ENCODE measurements at regions not wholly inside any gene's neighbourhood (a gene's known extent, or its start where the extent isn't known, plus 50 kb on each side); places are given as distances from the start of the nearest gene placed in this dataset.

DNA sequence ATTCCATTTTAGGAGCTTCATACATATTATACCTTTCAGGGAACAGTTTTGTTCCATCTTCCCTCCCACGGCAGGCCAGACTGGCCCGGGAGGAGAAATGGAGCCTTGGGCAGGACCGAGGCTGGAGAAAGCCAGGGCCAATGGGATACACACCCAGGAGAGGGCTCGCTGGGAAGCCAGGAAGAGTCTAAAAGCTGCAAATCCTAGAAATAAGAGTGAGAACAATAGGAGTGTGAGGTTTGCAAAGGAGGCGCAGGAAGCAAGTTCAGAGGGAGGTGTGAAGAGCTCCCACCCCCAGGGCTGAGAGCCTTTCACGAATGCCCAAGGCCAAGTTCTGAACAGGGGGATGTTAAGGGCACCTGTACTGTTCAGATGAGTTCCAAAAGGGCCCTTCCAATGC lies 67.5 kb upstream of the CPSF6 start (continued):
- TF ChIP-seq, protein P1, sequence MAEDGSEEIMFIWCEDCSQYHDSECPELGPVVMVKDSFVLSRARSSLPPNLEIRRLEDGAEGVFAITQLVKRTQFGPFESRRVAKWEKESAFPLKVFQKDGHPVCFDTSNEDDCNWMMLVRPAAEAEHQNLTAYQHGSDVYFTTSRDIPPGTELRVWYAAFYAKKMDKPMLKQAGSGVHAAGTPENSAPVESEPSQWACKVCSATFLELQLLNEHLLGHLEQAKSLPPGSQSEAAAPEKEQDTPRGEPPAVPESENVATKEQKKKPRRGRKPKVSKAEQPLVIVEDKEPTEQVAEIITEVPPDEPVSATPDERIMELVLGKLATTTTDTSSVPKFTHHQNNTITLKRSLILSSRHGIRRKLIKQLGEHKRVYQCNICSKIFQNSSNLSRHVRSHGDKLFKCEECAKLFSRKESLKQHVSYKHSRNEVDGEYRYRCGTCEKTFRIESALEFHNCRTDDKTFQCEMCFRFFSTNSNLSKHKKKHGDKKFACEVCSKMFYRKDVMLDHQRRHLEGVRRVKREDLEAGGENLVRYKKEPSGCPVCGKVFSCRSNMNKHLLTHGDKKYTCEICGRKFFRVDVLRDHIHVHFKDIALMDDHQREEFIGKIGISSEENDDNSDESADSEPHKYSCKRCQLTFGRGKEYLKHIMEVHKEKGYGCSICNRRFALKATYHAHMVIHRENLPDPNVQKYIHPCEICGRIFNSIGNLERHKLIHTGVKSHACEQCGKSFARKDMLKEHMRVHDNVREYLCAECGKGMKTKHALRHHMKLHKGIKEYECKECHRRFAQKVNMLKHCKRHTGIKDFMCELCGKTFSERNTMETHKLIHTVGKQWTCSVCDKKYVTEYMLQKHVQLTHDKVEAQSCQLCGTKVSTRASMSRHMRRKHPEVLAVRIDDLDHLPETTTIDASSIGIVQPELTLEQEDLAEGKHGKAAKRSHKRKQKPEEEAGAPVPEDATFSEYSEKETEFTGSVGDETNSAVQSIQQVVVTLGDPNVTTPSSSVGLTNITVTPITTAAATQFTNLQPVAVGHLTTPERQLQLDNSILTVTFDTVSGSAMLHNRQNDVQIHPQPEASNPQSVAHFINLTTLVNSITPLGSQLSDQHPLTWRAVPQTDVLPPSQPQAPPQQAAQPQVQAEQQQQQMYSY (CRISPR knock-in tag; IDR thresholded peaks at IDR 0.05), result no peak
- no peak for TF ChIP-seq HDAC2 (IDR thresholded peaks at IDR 0.05)
- TF ChIP-seq SPI1 (IDR thresholded peaks at IDR 0.05; ENCODE audit: borderline replicate concordance, insufficient read depth, low read depth, low read length), result no peak
- no peak for TF ChIP-seq SREBF2 (IDR thresholded peaks at IDR 0.05; ENCODE audit: low read length)
- no peak for TF ChIP-seq HDGF (IDR thresholded peaks at IDR 0.05)
- TF ChIP-seq, protein P2, sequence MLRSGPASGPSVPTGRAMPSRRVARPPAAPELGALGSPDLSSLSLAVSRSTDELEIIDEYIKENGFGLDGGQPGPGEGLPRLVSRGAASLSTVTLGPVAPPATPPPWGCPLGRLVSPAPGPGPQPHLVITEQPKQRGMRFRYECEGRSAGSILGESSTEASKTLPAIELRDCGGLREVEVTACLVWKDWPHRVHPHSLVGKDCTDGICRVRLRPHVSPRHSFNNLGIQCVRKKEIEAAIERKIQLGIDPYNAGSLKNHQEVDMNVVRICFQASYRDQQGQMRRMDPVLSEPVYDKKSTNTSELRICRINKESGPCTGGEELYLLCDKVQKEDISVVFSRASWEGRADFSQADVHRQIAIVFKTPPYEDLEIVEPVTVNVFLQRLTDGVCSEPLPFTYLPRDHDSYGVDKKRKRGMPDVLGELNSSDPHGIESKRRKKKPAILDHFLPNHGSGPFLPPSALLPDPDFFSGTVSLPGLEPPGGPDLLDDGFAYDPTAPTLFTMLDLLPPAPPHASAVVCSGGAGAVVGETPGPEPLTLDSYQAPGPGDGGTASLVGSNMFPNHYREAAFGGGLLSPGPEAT (IDR thresholded peaks at IDR 0.05; ENCODE audit: low read depth), result no peak
- no peak for TF ChIP-seq JUNB (IDR thresholded peaks at IDR 0.05)
- no peak for TF ChIP-seq RBBP5 (conservative IDR thresholded peaks at IDR 0.05)
- no peak for TF ChIP-seq EZH2 (IDR thresholded peaks at IDR 0.05; ENCODE audit: borderline replicate concordance, control insufficient read depth, low read depth, low read length)
- no peak for TF ChIP-seq ZNF24 (IDR thresholded peaks at IDR 0.05)
- TF ChIP-seq, protein P3, sequence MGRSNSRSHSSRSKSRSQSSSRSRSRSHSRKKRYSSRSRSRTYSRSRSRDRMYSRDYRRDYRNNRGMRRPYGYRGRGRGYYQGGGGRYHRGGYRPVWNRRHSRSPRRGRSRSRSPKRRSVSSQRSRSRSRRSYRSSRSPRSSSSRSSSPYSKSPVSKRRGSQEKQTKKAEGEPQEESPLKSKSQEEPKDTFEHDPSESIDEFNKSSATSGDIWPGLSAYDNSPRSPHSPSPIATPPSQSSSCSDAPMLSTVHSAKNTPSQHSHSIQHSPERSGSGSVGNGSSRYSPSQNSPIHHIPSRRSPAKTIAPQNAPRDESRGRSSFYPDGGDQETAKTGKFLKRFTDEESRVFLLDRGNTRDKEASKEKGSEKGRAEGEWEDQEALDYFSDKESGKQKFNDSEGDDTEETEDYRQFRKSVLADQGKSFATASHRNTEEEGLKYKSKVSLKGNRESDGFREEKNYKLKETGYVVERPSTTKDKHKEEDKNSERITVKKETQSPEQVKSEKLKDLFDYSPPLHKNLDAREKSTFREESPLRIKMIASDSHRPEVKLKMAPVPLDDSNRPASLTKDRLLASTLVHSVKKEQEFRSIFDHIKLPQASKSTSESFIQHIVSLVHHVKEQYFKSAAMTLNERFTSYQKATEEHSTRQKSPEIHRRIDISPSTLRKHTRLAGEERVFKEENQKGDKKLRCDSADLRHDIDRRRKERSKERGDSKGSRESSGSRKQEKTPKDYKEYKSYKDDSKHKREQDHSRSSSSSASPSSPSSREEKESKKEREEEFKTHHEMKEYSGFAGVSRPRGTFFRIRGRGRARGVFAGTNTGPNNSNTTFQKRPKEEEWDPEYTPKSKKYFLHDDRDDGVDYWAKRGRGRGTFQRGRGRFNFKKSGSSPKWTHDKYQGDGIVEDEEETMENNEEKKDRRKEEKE (IDR thresholded peaks at IDR 0.05), result no peak
- TF ChIP-seq PML (IDR thresholded peaks at IDR 0.05; ENCODE audit: low read length), result no peak
- TF ChIP-seq, protein P4, sequence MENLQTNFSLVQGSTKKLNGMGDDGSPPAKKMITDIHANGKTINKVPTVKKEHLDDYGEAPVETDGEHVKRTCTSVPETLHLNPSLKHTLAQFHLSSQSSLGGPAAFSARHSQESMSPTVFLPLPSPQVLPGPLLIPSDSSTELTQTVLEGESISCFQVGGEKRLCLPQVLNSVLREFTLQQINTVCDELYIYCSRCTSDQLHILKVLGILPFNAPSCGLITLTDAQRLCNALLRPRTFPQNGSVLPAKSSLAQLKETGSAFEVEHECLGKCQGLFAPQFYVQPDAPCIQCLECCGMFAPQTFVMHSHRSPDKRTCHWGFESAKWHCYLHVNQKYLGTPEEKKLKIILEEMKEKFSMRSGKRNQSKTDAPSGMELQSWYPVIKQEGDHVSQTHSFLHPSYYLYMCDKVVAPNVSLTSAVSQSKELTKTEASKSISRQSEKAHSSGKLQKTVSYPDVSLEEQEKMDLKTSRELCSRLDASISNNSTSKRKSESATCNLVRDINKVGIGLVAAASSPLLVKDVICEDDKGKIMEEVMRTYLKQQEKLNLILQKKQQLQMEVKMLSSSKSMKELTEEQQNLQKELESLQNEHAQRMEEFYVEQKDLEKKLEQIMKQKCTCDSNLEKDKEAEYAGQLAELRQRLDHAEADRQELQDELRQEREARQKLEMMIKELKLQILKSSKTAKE (IDR thresholded peaks at IDR 0.05; ENCODE audit: low read depth, poor library complexity, severe bottlenecking), result no peak
